ENCODE measurements at regions not wholly inside any gene's neighbourhood (a gene's known extent, or its start where the extent isn't known, plus 50 kb on each side); places are given as distances from the start of the nearest gene placed in this dataset.

- peak in 1 of 2 experiments; percentile 88; a peak in 2 of 4 replicates for TF ChIP-seq EP300 (IDR thresholded peaks at IDR 0.05; ENCODE audit: borderline replicate concordance in 1 of 2, low read depth in 1 of 2, low read length in 1 of 2)
- no peak for TF ChIP-seq FOXJ3 (CRISPR knock-in tag; IDR thresholded peaks at IDR 0.05)
- TF ChIP-seq MXI1 (IDR thresholded peaks at IDR 0.05; ENCODE audit: low read depth, low read length), result no peak
- TF ChIP-seq MEF2A (IDR thresholded peaks at IDR 0.05; ENCODE audit: borderline replicate concordance, low read depth), result peak; percentile 67; the same call in 1 of the 2 replicates
- TF ChIP-seq TCF12 (IDR thresholded peaks at IDR 0.05), result peak; percentile 85; the same call in 1 of the 2 replicates
- no peak for TF ChIP-seq CTCF (IDR thresholded peaks at IDR 0.05)
- peak; percentile 79; the same call in 1 of the 2 replicates for TF ChIP-seq RXRA (IDR thresholded peaks at IDR 0.05; ENCODE audit: borderline replicate concordance, low read depth)
- peak; percentile 18; the same call in 1 of the 2 replicates for TF ChIP-seq TAF1 (IDR thresholded peaks at IDR 0.05; ENCODE audit: borderline replicate concordance, low read depth, low read length)
Observed at GRCh38 chr18:59814891-59815290, 84.9 kb upstream of the PMAIP1 start (continued).

GRCh38 chr18:59813942-59814341 is 85.9 kb upstream of the PMAIP1 start:
- H4K20me1 ChIP-seq (ENCODE audit: insufficient read depth), result no peaks in the 10 kb centered on the region
- no peaks in the 10 kb centered on the region for H3K27me3 ChIP-seq (ENCODE audit: insufficient read depth)
- ChIA-PET POLR2A (no interaction called here), CTCF (interaction anchor here (0.7 to 6.0 kb wide), 2 partner anchors 10 to 63 kb away, joined by 3 to 54 read pairs; no protein-coding TSS in a partner anchor)
- no peak overlapping the region for H3K4me3 ChIP-seq (ENCODE audit: low read depth in 2 of 2, low read length in 1 of 2)
- peak overlapping the region; percentile 76 for H3K9ac ChIP-seq
- no peaks in the 10 kb centered on the region for H3K36me3 ChIP-seq (replicated peaks in 1 of 2; ENCODE audit: control insufficient read depth in 1 of 2, insufficient read depth in 2 of 2, low read length in 1 of 2)
- peak overlapping the region; percentile 45; the same call in 1 of the 2 replicates for H3K4me2 ChIP-seq
- WGBS (ENCODE audit: low lambda C conversion rate), result 28% methylated on average over 1 of the region's 1 CpG
- H3K9me2 ChIP-seq, result no peaks in the 10 kb centered on the region
- peak overlapping the region in 1 of 2 experiments; percentile 99; a peak in 2 of 4 replicates for H3K27ac ChIP-seq (ENCODE audit: low read depth in 2 of 2, low read length in 1 of 2)
- H3K4me1 ChIP-seq (ENCODE audit: control insufficient read depth in 1 of 2, insufficient read depth in 2 of 2, low read depth in 1 of 2, low read length in 1 of 2), result peaks cover 0 to 8% of the 10 kb centered on the region in 2 experiments; a peak in 2 of 4 replicates
- no peak overlapping the region for H2AFZ ChIP-seq (ENCODE audit: low read depth)
- no peak for DNase-seq
- peaks cover 30% of the 10 kb centered on the region for H3F3A ChIP-seq (replicated peaks; ENCODE audit: insufficient read depth)
- H3K79me2 ChIP-seq (ENCODE audit: insufficient read depth), result no peaks in the 10 kb centered on the region
- H3K9me3 ChIP-seq, result no peaks in the 10 kb centered on the region
- TF ChIP-seq MEF2A (IDR thresholded peaks at IDR 0.05; ENCODE audit: borderline replicate concordance, low read depth) (no peak), ZBTB33 (IDR thresholded peaks at IDR 0.05; ENCODE audit: borderline replicate concordance, low read depth) (no peak), CTCF (IDR thresholded peaks at IDR 0.05) (no peak), USF1 (IDR thresholded peaks at IDR 0.05; ENCODE audit: borderline replicate concordance, low read depth) (no peak), TCF12 (IDR thresholded peaks at IDR 0.05) (no peak), RCOR1 (IDR thresholded peaks at IDR 0.05; ENCODE audit: low read length) (no peak)
